NCI-H82 treated with DMSO at 0.1 percent for 48 hours (cell line): ENCODE measurements at regions not wholly inside any gene's neighbourhood (a gene's known extent, or its start where the extent isn't known, plus 50 kb on each side); places are given as distances from the start of the nearest gene placed in this dataset.
"Not testable (repeated sequence)": the region's sequence is repeated elsewhere in the genome, so short reads cannot be mapped to it uniquely, and the experiment has no call there.

Experiments
- DNase-seq: peaks from one replicate; lab custom pipeline; 2025; ENCODE audit not compliant: unreplicated experiment; lab: John Stamatoyannopoulos, UW

- no peak for DNase-seq
Observed at GRCh38 chr6:92752114-92752513, 667.2 kb downstream of the EPHA7 start.

GRCh38 chr6:92748131-92748530, 671.2 kb downstream of the EPHA7 start:
- DNase-seq: no peak

GRCh38 chr6:92737983-92738382, 681.4 kb downstream of the EPHA7 start:
- no peak for DNase-seq

GRCh38 chr6:92723390-92723931, 695.9 kb downstream of the EPHA7 start:
- no peak for DNase-seq

- no peak for DNase-seq
Observed at GRCh38 chr6:92719773-92720172, 699.6 kb downstream of the EPHA7 start.

GRCh38 chr6:92716638-92717037, 702.7 kb downstream of the EPHA7 start:
- no peak for DNase-seq

GRCh38 chr6:92715991-92716390, 703.4 kb downstream of the EPHA7 start:
- no peak for DNase-seq

- DNase-seq: no peak
Observed at GRCh38 chr6:92714346-92714745, 705.0 kb downstream of the EPHA7 start.

GRCh38 chr6:92710048-92710447, 709.3 kb downstream of the EPHA7 start:
- DNase-seq: no peak

- no peak for DNase-seq
Observed at GRCh38 chr6:92708945-92709344, 710.4 kb downstream of the EPHA7 start.

- DNase-seq: no peak
Observed at GRCh38 chr6:92708270-92708669, 711.1 kb downstream of the EPHA7 start.

- DNase-seq: no peak
Observed at GRCh38 chr6:92706976-92707375, 712.4 kb downstream of the EPHA7 start.

GRCh38 chr6:92701425-92702096, 717.8 kb downstream of the EPHA7 start:
- no peak for DNase-seq

GRCh38 chr6:92700411-92700810, 718.9 kb downstream of the EPHA7 start:
- no peak for DNase-seq

GRCh38 chr6:92690997-92691599, 728.3 kb downstream of the EPHA7 start:
- DNase-seq: no peak

GRCh38 chr6:92688342-92688741, 731.0 kb downstream of the EPHA7 start:
- DNase-seq: no peak

GRCh38 chr6:92687278-92687677, 732.1 kb downstream of the EPHA7 start:
- DNase-seq: no peak

- DNase-seq: no peak
Observed at GRCh38 chr6:92684386-92684785, 735.0 kb downstream of the EPHA7 start.

- no peak for DNase-seq
Observed at GRCh38 chr6:92683748-92684147, 735.6 kb downstream of the EPHA7 start.

GRCh38 chr6:92682516-92683398, 736.6 kb downstream of the EPHA7 start:
- DNase-seq: no peak

- no peak for DNase-seq
Observed at GRCh38 chr6:92681401-92681800, 738.0 kb downstream of the EPHA7 start.

- not testable (repeated sequence) for DNase-seq
Observed at GRCh38 chr6:92671462-92671861, 747.9 kb downstream of the EPHA7 start.
